PC-3 (cell line): ENCODE measurements at regions not wholly inside any gene's neighbourhood (a gene's known extent, or its start where the extent isn't known, plus 50 kb on each side); places are given as distances from the start of the nearest gene placed in this dataset.

Experiments used
- ATAC-seq: fragments of 200-7000 bp; cut with Tn5 transposase; 2 replicates; pipeline ENCODE4 v1.9.1; 2020; ENCODE audit warnings: mild to moderate bottlenecking, moderate library complexity
- BruUV-seq: library from RNA; stranded (reverse); fragments of 400-500 nt; replicated peaks from 2 replicates; lab custom pipeline; 2021; lab: Mats Ljungman, UMichigan
- CTCF ChIA-PET: fragments of 300-600 bp; sonication (Branson Sonifier 250); formaldehyde crosslinking; loops from one replicate; lab custom pipeline; 2022; ENCODE audit warnings: antibody characterized with exemption; lab: Charles Lee
- POLR2A ChIA-PET: fragments of 300-600 bp; sonication (Branson Sonifier 250); formaldehyde crosslinking; loops from one replicate; lab custom pipeline; 2022; ENCODE audit warnings: antibody characterized with exemption; ENCODE audit not compliant: unreplicated experiment; lab: Charles Lee
- DNase-seq: peaks from one replicate; pipeline ENCODE4 v3.0.0-alpha.2; 2015
- H2AFZ ChIP-seq: fragments of 300-600 bp; sonication (generic); 2 replicates; pipeline ENCODE4 v1.6.0; 2016; ENCODE audit warnings: antibody characterized with exemption, low read length
- H3F3A ChIP-seq: fragments of 300-600 bp; sonication (generic); one replicate; pipeline ENCODE4 v1.6.0; 2017; ENCODE audit warnings: antibody characterized with exemption, low read length, control low read depth, mild to moderate bottlenecking; ENCODE audit not compliant: unreplicated experiment
- H3K27ac ChIP-seq: fragments of 300-600 bp; sonication (generic); 2 replicates; pipeline ENCODE4 v1.5.1; 2016; ENCODE audit warnings: mild to moderate bottlenecking, low read length
- H3K27me3 ChIP-seq: fragments of 300-600 bp; sonication (generic); 2 replicates; pipeline ENCODE4 v1.6.1; 2016; ENCODE audit warnings: low read length, mixed read lengths
- H3K36me3 ChIP-seq: fragments of 300-600 bp; sonication (generic); 2 replicates; pipeline ENCODE4 v1.6.1; 2016; ENCODE audit warnings: low read depth, mixed run types, low read length, mixed read lengths
- H3K4me1 ChIP-seq: fragments of 300-600 bp; sonication (generic); 2 replicates; pipeline ENCODE4 v1.5.1; 2016; ENCODE audit warnings: low read length; ENCODE audit not compliant: insufficient read depth
- H3K4me2 ChIP-seq: fragments of 300-600 bp; sonication (generic); 2 replicates; pipeline ENCODE4 v1.6.0; 2016; ENCODE audit warnings: low read length
- H3K4me3 ChIP-seq: fragments of 300-600 bp; sonication (generic); 2 replicates; pipeline ENCODE4 v1.5.1; 2016; ENCODE audit warnings: mild to moderate bottlenecking, low read length, mixed read lengths
- H3K79me2 ChIP-seq: fragments of 300-600 bp; sonication (generic); 2 replicates; pipeline ENCODE4 v1.6.1; 2017; ENCODE audit warnings: low read length, mixed read lengths
- H3K9ac ChIP-seq: fragments of 300-600 bp; sonication (generic); 2 replicates; pipeline ENCODE4 v1.6.0; 2016; ENCODE audit warnings: mild to moderate bottlenecking, low read length
- H3K9me2 ChIP-seq: fragments of 300-600 bp; sonication (generic); replicated peaks from 2 replicates; pipeline ENCODE4 v1.6.1; 2016; ENCODE audit warnings: mixed run types, low read length, mixed read lengths
- H3K9me3 ChIP-seq: fragments of 300-600 bp; sonication (generic); 2 replicates; pipeline ENCODE4 v1.6.1; 2016; ENCODE audit warnings: low read length, mixed read lengths
- H4K20me1 ChIP-seq: fragments of 300-600 bp; sonication (generic); 2 replicates; pipeline ENCODE4 v1.6.1; 2016; ENCODE audit warnings: low read length, mixed read lengths
- CTCF ChIP-seq: fragments of 300-600 bp; sonication (generic); conservative IDR thresholded peaks from 2 replicates; pipeline ENCODE4 v1.5.1; 2017; ENCODE audit warnings: antibody characterized with exemption, low read depth, mild to moderate bottlenecking, low read length
- EZH2 ChIP-seq: fragments of 300-600 bp; sonication (generic); IDR thresholded peaks from one replicate; pipeline ENCODE4 v1.6.1; 2017; ENCODE audit warnings: antibody characterized with exemption, mild to moderate bottlenecking, low read length; ENCODE audit not compliant: unreplicated experiment
- EZH2phosphoT487 ChIP-seq: fragments of 300-600 bp; sonication (generic); IDR thresholded peaks from 2 replicates; pipeline ENCODE4 v1.6.1; 2018; ENCODE audit warnings: mild to moderate bottlenecking, antibody characterized with exemption, low read length, borderline replicate concordance
- intact Hi-C: fragments of 100-400 bp; cut with micrococcal nuclease; formaldehyde crosslinking; loops from 2 replicates; pipeline ENCODE4 v1.9.0; 2023

DNA sequence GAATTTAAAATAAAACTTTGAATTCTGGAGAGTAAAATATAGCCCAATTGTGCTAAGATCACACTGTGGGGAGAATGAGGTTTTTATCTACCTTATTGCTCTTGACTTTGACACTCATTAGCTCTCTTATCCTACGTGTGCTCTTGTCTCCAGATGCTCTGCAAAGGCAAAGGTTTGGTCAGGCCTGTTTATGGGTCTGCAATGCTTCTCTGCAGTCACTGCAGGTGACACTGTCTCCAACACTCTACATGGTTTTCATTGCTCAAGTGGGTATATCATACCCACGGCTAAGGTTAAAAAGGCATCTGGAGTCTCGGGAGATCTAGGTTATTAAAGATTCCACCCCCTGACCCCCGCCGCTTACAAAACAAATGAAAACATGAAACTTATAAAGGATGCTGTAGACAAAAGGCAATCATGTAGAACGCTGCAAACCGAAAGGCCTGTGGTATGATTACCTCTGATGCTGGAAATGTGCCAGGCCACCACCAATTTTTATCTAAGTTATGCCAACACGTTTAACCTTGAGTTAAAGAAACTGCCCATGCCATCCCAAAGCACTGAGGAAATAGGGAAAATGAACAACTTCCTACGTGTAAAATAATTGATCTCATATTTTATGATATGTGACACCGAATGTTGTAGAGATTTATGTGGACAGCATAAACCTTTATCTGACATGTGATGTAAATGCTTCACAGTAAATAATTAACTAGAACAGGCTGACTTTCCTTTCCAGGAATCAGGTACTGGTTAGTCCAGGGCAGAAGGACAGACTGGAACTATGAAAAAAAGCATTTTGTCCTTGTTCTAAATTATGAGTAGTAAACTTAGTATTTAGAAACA, 238.2 kb upstream of the NOX3 start:
- no peaks in the 10 kb centered on the region for H4K20me1 ChIP-seq
- intact Hi-C loops, result no loop called here
- CTCF ChIA-PET, result no interaction called here
- no peak overlapping the region for H2AFZ ChIP-seq
- no peaks in the 10 kb centered on the region for H3F3A ChIP-seq
- H3K9me3 ChIP-seq, result no peaks in the 10 kb centered on the region
- ATAC-seq (no peak), DNase-seq (no peak)
- no peak overlapping the region for H3K4me2 ChIP-seq
- no TSS peak for BruUV-seq
- no peak overlapping the region for H3K9ac ChIP-seq
- no peaks in the 10 kb centered on the region for H3K27me3 ChIP-seq
- H3K4me3 ChIP-seq, result no peak overlapping the region
- no peaks in the 10 kb centered on the region for H3K36me3 ChIP-seq
- no peak overlapping the region for H3K27ac ChIP-seq
- no peaks in the 10 kb centered on the region for H3K79me2 ChIP-seq
- H3K4me1 ChIP-seq, result no peaks in the 10 kb centered on the region
- POLR2A ChIA-PET, result no interaction called here
- H3K9me2 ChIP-seq, result no peaks in the 10 kb centered on the region
- no peak for TF ChIP-seq CTCF
- TF ChIP-seq EZH2, result no peak
- TF ChIP-seq EZH2phosphoT487, result no peak

DNA sequence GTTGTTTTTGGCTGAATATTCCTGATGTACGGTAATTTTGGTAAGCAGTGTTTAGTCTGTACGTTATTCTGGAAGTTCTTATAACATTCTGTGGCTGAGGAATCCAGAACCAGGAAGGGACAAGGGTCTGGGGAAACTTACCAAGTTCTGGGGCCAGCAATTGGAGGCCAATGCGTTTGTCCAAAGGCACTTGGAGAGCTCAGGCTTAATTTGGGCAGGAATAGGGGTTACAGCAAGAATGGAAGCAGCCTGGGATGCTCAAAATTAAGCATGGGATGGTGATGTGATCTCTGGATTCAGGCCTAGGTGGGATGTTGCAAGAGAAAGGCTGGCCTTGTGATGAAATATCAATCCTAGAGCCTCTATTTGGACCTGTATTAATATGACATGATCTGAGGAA, 235.2 kb upstream of the NOX3 start:
- no peak for TF ChIP-seq CTCF
- H4K20me1 ChIP-seq, result no peaks in the 10 kb centered on the region
- no peak overlapping the region for H3K4me2 ChIP-seq
- H3K4me3 ChIP-seq, result no peak overlapping the region
- no peaks in the 10 kb centered on the region for H3K9me2 ChIP-seq
- no peak overlapping the region for H3K9ac ChIP-seq
- H2AFZ ChIP-seq, result no peak overlapping the region
- no peaks in the 10 kb centered on the region for H3K27me3 ChIP-seq
- no peaks in the 10 kb centered on the region for H3K36me3 ChIP-seq
- H3K9me3 ChIP-seq, result no peaks in the 10 kb centered on the region
- no peak for DNase-seq
- no TSS peak for BruUV-seq
- intact Hi-C loops, result no loop called here
- POLR2A ChIA-PET, result no interaction called here
- no peaks in the 10 kb centered on the region for H3F3A ChIP-seq
- H3K4me1 ChIP-seq, result no peaks in the 10 kb centered on the region
- no peak overlapping the region for H3K27ac ChIP-seq
- CTCF ChIA-PET, result no interaction called here
- ATAC-seq, result no peak
- no peaks in the 10 kb centered on the region for H3K79me2 ChIP-seq

GRCh38 chr6:155687645-155688044, 232.0 kb upstream of the NOX3 start:
- ATAC-seq, result no peak
- no peak for TF ChIP-seq EZH2phosphoT487
- no peak for TF ChIP-seq EZH2
- no peak for TF ChIP-seq CTCF
- no peak overlapping the region for H3K9ac ChIP-seq
- no peak overlapping the region for H2AFZ ChIP-seq
- H3K79me2 ChIP-seq, result no peaks in the 10 kb centered on the region
- H3K4me3 ChIP-seq, result no peak overlapping the region
- no peaks in the 10 kb centered on the region for H3K27me3 ChIP-seq
- ChIA-PET POLR2A (no interaction called here), CTCF (no interaction called here)
- intact Hi-C loops, result no loop called here
- no TSS peak for BruUV-seq
- H3K9me3 ChIP-seq, result no peaks in the 10 kb centered on the region
- H3K4me2 ChIP-seq, result no peak overlapping the region
- no peaks in the 10 kb centered on the region for H3K9me2 ChIP-seq
- DNase-seq, result no peak
- no peaks in the 10 kb centered on the region for H3K36me3 ChIP-seq
- no peaks in the 10 kb centered on the region for H3F3A ChIP-seq
- no peak overlapping the region for H3K27ac ChIP-seq
- no peaks in the 10 kb centered on the region for H3K4me1 ChIP-seq
- no peaks in the 10 kb centered on the region for H4K20me1 ChIP-seq
